Renal pelvis (tissue), 1 donor: ENCODE measurements at regions not wholly inside any gene's neighbourhood (a gene's known extent, or its start where the extent isn't known, plus 50 kb on each side); places are given as distances from the start of the nearest gene placed in this dataset.

Experiments
- DNase-seq: peaks from one replicate; pipeline ENCODE4 v3.0.0-alpha.2; 2013

- no peak for DNase-seq
Observed at GRCh38 chr11:115030166-115030565, 351.8 kb downstream of the NXPE2 start.

DNA sequence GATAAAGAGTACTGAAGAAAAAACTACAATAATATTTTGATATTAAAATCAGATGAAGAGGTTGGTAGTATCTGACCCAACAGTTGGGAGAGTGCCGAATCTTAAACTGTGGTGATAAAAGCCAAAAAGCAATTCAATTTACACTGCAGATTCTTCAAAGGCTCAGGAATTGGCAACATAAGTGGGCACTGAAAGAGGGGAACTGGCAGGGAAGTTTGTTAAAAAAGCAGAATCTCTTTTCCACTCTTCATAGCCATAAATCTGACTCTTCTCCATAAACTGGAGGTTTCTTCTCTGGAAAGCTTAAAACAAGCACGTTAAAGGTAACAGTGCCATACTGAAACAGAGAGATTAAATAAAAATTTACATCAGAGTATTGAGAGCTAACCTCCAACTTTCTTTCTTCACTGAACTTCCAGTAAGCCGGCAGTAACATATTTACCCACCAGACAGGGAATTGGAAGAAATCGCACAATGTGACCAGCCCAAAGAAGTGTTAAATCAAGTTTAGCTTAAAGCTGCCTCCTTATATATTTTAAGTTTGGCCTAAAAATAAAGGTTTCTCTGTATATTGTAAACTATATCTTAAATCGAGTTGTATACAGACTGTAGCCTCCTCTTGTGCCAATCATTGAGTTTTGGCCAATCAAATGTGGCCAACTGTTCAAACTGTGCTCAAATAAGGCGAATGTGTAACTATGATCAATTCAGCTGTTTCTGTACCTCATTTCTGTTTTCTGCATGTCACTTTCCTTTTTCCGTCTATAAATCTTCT lies 358.3 kb downstream of the NXPE2 start:
- no peak for DNase-seq

DNA sequence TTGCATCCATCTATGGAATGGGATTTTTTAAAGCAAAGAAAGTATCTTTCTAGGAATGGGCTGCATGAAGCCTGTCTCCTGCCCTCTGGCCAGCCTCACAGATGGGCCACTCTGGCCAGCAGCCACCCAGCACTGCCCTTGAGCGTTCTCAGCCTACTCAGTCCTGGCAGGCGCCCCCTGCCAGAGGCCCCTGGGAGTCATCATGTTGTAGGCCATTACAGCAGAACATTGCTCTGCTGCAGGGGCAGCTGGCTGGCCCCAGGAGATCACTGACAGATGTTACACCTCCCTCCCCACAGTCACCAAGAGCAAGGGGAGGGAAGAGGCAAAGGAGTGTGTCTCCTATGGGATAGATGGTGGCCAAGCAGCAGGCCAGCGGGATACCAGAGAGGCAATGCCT lies 363.7 kb downstream of the NXPE2 start:
- no peak for DNase-seq

- no peak for DNase-seq
Observed at GRCh38 chr11:115047631-115048030, 369.3 kb downstream of the NXPE2 start.

DNA sequence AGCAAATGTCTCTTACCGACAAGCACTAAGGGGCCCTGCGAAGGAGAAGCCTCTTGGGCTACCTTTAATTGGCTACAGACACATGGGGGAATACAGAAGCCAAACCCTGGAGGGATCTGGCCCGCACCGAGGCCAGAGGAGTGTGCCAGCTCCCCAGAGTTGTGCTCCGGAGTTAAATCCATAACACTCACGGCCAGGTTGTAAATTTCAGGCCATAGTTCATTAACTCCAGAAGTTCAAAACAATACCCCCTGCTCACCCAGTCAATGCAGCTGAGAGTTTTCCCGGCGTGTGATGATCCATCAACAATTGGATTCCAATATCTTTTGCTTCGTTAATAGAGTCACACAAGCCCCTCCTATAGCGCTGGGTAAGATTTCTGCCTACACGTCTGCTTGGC lies 371.5 kb downstream of the NXPE2 start:
- peak; percentile 53 for DNase-seq

DNA sequence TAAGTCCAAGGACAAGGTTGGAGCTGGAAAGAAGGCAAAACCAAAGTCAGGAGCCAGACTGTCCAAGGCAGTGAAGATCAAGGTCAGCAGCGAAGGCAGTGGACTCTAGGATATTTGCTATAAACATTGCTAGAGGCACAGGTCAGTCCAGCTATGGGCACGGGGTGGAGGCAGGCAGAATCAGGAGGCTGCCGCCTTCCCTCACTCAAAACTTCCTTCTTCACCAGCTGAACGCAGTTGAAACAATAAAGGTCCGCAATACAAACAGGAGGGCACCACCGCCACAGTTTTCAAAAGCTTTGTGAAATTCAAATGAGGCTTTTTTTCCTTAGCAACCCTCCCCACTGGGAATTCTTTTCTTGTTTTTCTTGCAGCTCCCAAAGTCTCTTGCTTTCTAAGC lies 372.4 kb downstream of the NXPE2 start:
- no peak for DNase-seq

- no peak for DNase-seq
Observed at GRCh38 chr11:115051938-115052590, 373.7 kb downstream of the NXPE2 start.

GRCh38 chr11:115052601-115053000 lies 374.3 kb downstream of the NXPE2 start:
- DNase-seq: no peak

DNA sequence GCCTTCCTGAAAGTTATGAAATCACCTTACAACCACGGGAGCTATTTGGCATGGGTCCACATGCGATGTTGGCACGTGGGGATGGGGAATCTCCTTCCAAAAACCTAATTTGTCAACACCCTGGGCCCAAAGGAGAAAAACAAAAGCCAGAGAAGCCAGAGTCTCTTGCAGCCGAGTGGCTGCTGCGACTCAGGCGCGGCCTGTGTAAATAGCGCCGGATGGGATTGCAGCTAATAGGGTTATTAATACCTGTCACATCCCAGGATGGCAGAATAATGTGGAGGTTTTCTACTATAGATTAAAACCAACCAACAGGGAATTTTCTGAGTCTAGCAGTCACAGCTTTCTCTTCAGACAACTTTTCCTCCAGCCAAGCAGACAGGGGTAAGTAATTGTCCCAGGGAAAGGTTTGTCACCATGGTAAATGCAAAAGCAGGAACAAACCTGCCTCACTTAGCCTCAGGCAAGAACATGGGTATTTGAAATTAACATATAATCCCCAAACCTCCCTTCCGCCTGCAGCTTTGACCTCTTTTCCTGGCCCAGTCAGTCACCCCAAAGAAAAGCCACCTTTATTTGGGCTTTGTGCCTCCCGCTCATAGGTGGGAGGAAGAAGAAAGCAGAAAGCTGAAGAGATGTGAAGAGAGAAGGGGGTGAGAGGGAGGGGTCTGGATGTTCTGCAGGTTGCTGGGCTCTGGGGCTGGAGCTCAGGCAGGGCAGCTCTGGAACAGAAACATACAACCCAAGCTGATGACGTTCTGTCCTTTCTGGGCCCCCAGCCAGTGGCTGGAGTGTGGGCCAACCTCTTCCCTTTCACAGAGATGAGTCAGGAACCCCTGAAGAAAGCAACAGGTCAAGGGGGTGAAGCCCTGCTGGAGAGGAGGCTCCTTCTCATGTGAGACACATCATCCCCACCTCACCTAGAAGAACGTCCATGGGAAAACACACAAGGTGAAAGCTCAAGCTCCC lies 376.5 kb downstream of the NXPE2 start:
- no peak for DNase-seq

- DNase-seq: no peak
Observed at GRCh38 chr11:115056514-115056913, 378.2 kb downstream of the NXPE2 start.

DNA sequence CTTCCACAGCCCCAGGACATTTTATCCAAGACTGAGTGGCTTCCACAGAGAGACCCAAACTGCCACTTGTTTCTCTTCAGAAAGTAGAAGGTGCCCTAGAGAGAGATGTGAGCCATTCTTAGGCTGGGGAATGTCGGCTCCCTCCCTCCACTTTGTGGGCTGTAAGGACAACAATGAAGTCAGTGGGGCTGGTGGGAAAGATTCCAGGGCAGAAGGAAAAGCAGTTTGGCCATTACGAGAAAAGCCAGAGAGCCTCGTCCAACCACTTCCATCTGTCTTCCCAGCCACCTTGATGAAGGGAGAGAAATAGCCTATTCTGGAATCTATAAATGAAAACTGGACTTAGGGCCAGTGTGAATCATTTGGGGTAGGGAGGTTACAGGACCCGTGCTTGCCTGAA lies 382.5 kb downstream of the NXPE2 start:
- no peak for DNase-seq

- DNase-seq: no peak
Observed at GRCh38 chr11:115065314-115065713, 387.0 kb downstream of the NXPE2 start.

DNA sequence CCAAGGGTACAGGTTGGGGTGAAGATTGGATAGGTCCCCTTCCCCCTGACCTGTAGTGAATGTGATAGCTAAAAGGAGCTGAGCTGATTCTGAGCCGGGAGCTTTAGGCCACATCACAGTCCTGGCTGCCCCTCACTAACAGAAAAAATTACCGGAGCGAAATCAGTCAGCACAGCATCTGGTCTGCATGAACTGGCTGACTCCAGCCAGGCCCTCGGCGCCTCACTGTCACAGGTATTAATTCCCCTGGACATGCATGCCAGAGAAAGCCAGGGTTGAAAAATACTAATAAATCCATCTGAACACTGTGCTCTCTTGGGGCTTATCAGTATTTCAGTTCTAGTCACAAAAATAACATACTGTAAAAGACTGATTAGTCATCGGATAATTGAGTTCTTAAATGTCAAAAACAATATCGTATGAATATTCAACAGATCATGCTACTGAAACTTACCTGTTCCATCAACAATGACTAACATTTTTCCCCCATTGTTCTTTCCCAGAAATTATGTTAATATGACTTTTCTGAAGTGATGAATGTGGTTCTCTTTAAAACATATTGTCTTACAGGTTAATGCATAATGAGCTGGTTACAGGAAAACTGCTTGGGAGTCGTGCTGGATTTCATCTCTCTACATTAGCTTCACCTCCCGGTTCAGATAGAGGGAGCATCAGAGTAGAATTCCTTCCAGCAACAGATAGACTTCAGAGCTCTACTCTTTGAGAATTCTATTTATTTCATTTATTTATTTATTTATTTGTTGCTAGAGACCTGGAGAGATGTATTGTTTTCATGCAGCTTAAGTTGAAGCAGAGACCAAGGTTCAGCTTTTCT lies 387.7 kb downstream of the NXPE2 start:
- DNase-seq: no peak

DNA sequence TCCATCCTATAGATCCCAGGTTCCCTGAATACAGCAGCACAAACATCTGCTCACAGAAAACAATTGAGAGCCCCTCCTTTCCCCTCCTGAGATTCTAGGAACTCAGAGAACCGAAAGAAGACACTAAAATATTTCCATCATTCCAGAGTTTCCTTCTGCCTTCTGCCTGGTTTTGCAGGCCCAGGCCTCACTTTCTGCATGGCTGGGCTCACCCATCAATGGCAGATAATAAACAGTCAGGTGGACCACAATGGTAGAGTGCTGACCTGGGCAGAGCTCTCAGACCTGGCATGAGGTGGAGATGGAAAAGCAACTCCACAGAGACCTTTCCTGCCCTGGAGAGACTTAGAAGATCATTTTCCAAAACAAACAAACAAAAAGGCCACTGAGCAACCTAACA lies 389.1 kb downstream of the NXPE2 start:
- DNase-seq: no peak

DNA sequence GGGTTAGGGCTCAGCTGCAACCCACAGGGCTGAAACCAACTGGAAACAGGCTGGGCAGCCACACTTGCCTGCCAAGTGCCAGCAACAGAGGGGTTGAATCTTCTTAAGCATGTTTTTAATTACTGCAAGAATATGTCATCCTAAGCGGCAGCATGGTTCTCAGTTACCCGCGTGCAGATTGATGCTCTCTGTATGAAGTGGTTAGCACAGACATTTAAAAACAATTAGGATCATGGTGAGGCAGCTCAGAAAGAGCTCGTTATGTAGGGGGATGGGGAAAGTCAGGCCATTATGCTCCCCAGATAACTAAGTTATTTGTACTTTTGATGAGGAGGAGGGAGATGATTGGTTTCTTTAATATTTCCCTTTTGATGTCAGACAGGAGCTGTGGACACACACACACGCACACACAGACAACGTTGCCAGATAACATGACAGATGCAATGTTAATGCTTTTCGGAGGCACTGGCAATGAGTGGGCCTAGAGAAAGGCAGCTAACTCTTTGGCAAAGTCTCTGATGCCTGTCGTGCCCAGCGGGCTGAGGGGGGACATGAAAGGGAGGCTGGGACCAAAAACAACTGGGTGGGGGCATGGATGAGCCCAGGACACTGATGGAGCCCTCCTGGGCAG lies 389.7 kb downstream of the NXPE2 start:
- no peak for DNase-seq

- no peak for DNase-seq
Observed at GRCh38 chr11:115069599-115069998, 391.3 kb downstream of the NXPE2 start.

DNA sequence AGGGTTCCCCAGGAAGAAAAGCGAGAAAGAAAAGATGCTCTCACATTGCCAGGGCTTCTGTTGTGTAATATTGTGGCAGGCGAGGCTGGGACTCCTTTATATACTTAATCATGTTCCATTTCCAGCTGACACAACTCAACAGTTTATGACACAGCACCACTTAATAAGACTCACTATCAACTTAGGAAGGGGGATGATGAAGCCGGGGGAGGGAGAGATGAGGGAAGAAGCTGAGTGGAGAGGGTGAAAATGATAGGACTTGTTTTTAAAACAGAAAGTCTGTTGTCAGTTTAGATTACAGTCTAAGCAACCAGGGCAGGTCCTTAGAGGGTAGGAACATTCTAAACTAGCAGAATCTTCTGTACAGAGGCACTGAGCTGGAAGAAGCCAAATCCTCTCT lies 397.0 kb downstream of the NXPE2 start:
- DNase-seq: no peak

DNA sequence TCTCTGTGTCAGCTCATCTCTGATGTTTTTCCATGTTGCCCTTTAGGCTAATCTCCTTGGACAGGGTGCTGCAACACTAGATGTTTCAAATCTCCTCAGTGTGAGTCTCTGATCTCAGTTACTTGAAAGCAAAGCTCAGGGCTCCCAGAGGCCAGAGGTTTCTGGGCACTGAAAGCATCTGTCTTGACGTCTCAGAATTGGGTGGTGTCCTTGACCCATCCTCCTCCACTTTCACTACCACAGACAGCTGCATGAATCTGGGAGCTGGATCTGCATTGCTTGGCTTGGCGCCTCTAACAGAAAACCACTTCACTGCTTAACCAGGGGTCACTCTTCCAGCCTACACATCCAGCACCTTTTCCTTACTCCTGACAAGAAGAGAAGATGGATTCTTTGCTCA lies 399.4 kb downstream of the NXPE2 start:
- no peak for DNase-seq

DNA sequence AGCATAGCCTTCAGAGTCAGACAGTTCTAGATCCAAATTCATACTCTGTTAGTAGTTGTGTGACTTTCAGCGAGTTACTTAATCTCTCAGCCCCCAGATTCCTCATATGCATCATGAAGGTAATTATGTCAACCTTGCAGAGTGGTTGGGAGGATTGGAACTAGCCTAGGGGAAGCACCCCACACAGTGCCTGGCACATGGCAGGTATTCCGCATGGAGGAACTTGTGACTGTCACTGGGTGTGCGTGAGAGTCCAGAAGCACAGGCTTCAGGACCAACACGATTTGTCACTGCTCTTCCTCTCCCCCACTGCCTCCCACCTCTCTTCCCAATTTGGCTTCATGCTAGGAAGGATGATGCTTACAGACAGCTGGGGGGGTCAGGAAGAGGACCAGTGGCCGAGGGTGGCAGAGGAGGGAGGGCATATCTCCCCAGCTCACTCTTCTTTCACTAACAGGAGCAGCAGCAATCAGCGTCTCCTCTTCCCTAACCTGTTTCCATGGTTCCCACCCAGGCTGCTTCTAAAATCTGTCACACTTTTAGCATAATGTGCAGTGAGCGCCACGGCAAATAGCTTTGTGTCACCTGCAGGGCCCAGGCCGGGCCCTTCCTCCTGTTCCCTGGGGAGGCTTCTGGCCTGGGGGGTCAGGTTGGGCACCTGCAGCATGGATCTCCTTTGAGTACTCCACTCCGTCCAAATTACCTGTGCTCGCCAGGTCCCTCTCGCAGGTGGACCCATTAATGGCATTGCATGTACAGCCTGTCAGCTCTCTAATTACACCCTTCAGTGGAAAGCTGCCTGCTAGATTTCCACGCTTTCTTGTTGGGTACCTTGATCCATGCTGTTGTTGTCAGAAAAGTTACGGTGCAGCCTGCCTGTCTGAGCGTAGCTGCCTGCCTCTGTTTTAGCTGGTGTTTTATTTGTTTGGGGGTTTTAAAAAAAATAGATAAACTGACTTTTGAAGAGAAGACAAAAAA lies 400.4 kb downstream of the NXPE2 start:
- no peak for DNase-seq
